Urothelium cell line (cell line): ENCODE measurements at regions not wholly inside any gene's neighbourhood (a gene's known extent, or its start where the extent isn't known, plus 50 kb on each side); places are given as distances from the start of the nearest gene placed in this dataset.
"Not testable (repeated sequence)": the region's sequence is repeated elsewhere in the genome, so short reads cannot be mapped to it uniquely, and the experiment has no call there.

Source experiments
- DNase-seq: peaks from one replicate; pipeline ENCODE4 v3.0.0; 2011; ENCODE audit warnings: low spot score, mixed read lengths
- FAIRE-seq: peaks from 2 replicates; lab custom pipeline; 2011; peaks lifted over from hg19 to GRCh38; lab: Jason Lieb, UNC

DNA sequence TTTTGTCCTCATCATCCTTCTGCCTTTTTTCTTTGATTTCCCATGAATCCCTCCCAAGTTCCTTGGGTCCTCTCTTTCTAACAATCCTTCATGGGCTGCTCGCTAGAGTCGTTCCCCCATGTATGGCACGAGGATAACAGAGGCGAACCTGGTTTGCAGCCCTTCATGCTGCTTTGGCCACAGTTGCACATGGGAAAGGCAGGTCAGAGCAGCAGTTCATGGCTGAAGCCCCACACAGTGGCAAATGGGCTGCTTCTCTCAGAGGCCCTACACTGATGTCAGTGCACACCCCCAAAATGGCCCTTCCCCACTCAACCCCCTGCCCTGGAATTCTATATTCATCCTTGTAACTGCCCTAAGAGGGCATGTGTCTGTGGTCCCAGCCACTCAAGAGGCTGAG, 335.4 kb upstream of the IGF1R start:
- no peak for FAIRE-seq
- no peak for DNase-seq

GRCh38 chr15:98315971-98316370, 332.4 kb upstream of the IGF1R start:
- FAIRE-seq (no peak), DNase-seq (no peak)

- no peak for FAIRE-seq
- DNase-seq: no peak
These were observed 326.4 kb upstream of the IGF1R start for GRCh38 chr15:98321896-98322295.

DNA sequence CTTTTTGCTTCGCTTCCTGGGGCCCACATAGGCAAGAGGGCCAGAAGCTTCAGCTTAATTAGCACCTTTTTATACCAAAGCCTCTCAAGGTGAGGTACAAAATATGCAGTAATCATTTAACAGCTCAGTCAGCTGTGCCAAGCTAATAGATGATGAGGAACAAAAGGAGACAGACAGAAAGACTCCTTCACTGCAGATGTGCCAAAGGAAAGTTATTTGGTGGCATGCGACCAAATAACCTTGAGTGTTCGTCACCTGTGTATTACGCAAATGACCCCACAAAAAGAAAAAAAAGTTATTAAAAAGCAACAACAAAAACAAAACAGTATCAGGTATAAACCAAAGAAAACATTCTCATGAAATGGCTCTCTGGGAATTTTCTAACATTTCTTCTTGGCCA, 325.8 kb upstream of the IGF1R start:
- DNase-seq (no peak), FAIRE-seq (no peak)

DNA sequence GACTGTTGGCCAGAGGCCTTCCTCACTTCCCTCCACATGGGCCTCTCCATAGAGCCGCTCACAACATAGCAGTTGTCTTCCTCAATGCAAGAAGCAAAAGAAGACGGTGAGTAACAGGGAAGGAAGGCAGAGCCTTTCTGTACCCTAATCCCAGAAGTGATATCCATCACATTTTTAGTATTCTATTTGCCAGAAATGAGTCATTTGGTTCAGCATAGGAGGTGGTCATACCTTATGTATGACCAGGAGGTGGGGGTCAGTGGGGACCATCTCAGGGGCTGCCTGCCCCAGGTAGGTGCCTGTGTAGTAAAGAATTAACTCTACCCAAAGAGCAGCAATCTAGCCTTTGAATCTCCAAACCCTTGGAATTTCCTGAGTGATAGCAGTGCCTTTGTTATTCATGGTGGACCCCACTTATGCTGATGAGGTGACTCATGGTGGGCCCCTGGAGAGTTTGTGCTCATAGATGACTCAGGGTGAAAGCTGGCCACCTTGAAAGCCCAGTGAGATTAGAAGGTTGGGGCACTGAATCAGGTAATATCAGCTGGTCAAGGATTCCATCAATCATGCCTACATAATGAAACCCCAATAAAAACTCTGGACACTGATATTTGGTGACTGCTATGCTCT, 323.9 kb upstream of the IGF1R start:
- no peak for FAIRE-seq
- DNase-seq: no peak

DNA sequence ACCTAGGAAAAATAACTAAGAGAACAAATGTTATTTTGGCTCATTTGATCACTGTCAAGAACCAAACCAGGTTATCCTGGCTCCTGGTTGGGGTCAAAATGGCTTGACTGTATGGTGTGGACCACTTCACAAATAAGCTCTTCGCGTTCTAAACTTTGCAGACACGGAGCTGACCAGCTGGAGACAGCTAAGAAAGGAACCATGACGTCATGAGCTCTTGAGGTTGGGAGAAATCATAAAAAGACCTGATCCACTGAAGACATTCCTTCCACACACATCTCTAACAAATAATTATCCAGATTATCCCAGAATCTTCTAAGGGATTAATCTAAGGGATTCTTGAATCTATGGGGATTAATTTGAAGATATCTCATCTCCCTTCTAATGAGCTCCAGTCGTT, 321.5 kb upstream of the IGF1R start:
- DNase-seq: no peak
- FAIRE-seq: no peak

GRCh38 chr15:98330258-98330657, 318.1 kb upstream of the IGF1R start:
- DNase-seq (no peak), FAIRE-seq (no peak)

- no peak for DNase-seq
- FAIRE-seq: no peak
These were observed 317.5 kb upstream of the IGF1R start for GRCh38 chr15:98330692-98331435.

DNA sequence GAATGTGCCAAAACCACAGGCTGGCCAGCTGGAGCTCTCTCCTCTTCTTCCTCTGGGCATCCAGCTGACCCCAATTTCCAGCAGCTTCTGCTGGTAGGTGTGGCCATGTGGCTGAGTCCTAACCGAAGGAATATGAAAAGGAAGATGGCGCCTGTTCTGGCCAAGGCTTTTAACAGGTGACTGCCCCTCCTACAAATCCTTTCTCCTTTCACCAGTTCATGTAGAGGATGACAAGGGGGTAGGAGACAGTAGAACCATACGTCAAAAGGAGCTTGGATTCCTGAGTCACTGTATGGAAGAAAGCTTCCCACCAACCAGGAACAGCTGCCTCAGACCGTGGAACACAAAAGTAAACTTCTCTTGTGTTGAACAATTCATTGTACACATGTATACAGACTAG, 316.7 kb upstream of the IGF1R start:
- FAIRE-seq (no peak), DNase-seq (no peak)

- FAIRE-seq: no peak
These were observed 315.1 kb upstream of the IGF1R start for GRCh38 chr15:98333251-98333650.

GRCh38 chr15:98342911-98343310, 305.4 kb upstream of the IGF1R start:
- FAIRE-seq (no peak), DNase-seq (no peak)

More at GRCh38 chr15:98333251-98333650, 315.1 kb upstream of the IGF1R start:
- no peak for DNase-seq

GRCh38 chr15:98344591-98344990, 303.7 kb upstream of the IGF1R start:
- FAIRE-seq (no peak), DNase-seq (no peak)

DNA sequence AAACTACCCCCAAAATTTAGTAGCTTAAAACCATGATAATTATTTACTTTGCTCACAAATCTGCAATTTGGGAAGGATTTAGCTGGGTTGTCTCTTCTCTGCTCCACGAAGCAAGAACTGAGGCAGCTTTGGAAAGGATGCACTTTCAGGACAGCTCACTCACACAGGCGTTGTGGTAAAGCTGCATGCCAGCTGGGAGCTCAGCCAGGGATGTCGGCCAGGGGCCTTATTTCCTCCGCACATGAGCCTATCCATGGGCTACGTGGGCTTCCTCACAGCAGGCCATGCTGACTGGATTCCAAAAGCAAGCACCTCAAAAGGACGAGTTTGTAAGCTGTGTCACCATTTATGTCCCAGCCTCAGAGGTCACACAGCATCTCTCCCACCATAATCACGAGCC, 301.3 kb upstream of the IGF1R start:
- DNase-seq: no peak
- FAIRE-seq: no peak

- DNase-seq (no peak), FAIRE-seq (no peak)
These were observed 300.5 kb upstream of the IGF1R start for GRCh38 chr15:98347866-98348265.

DNA sequence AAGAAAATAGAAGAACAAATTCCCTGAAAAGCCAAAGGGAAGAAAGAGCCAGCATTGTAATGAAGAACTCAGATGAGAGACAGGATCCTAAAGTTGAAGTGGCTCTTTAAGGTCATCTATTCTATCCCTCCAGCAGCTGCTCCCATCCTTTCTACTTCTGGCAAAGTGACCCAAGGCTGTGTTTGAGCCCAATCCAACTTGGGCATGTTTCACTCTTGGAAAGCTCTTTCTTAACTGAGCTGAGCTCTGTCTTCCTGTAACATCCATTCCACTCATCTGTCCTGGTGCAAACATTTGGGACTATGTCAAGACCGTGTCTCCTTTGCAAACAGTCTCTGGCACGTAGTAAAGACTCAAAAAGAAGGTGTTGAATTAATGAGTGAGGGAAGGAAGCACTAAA, 298.1 kb upstream of the IGF1R start:
- FAIRE-seq: no peak
- no peak for DNase-seq

- not testable (repeated sequence) for FAIRE-seq, DNase-seq
These were observed 290.1 kb upstream of the IGF1R start for GRCh38 chr15:98358274-98358673.

DNA sequence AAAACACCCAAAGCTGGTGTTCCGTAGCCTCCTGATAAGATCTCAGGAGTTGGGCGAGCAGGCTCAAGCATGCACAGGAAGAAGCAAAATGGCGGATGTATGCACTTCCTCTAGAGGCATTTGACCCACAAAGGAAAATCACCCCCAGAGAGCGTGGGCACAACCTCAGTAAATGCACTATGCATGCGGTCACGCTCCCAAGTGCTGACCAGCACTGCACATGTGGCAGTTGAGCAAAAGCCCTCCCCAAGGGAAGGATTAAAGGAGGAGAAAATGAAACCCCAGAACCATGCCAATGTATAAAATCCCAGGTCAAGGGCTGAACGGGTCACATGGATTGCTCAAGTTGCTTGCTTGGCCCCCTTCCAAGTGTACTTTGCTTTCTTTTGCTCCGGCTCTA, 289.4 kb upstream of the IGF1R start:
- FAIRE-seq: no peak

GRCh38 chr15:98363416-98363815, 284.9 kb upstream of the IGF1R start:
- FAIRE-seq: peak; percentile 5
- DNase-seq: no peak

More for the DNA sequence above, 289.4 kb upstream of the IGF1R start:
- DNase-seq: no peak

GRCh38 chr15:98363955-98364354, 284.4 kb upstream of the IGF1R start:
- FAIRE-seq: no peak

GRCh38 chr15:98369081-98369716, 279.1 kb upstream of the IGF1R start:
- no peak for DNase-seq
- no peak for FAIRE-seq

More at GRCh38 chr15:98363955-98364354, 284.4 kb upstream of the IGF1R start:
- no peak for DNase-seq

- no peak for DNase-seq
- FAIRE-seq: no peak
These were observed 272.6 kb upstream of the IGF1R start for GRCh38 chr15:98375513-98376340.
